GM23338 (cell line): ENCODE measurements at regions not wholly inside any gene's neighbourhood (a gene's known extent, or its start where the extent isn't known, plus 50 kb on each side); places are given as distances from the start of the nearest gene placed in this dataset.

ENCODE experiments used
- ATAC-seq: fragments of 200-7000 bp; cut with Tn5 transposase; 3 replicates; pipeline ENCODE4 v1.9.1; 2020
- DNase-seq: peaks from one replicate; pipeline ENCODE4 v3.0.0-alpha.2; 2015; ENCODE audit warnings: low spot score
- H2AFZ ChIP-seq: fragments of 200-600 bp; sonication (generic); 2 replicates; pipeline ENCODE4 v1.8.0; 2016; ENCODE audit warnings: antibody characterized with exemption, mild to moderate bottlenecking, moderate library complexity
- H3F3A ChIP-seq: fragments of 200-600 bp; sonication (generic); replicated peaks from 2 replicates; pipeline ENCODE4 v1.8.0; 2017; ENCODE audit warnings: antibody characterized with exemption, mixed run types, low read depth
- H3K27ac ChIP-seq: fragments of 200-600 bp; sonication (generic); 2 replicates; pipeline ENCODE4 v1.6.1; 2016; ENCODE audit warnings: low read depth
- H3K27me3 ChIP-seq: fragments of 200-600 bp; sonication (generic); 2 replicates; pipeline ENCODE4 v1.8.0; 2016; ENCODE audit warnings: mild to moderate bottlenecking, mixed run types, moderate library complexity; ENCODE audit not compliant: insufficient read depth
- H3K36me3 ChIP-seq: fragments of 200-600 bp; sonication (generic); 2 replicates; pipeline ENCODE4 v1.8.0; 2016; ENCODE audit warnings: mild to moderate bottlenecking; ENCODE audit not compliant: insufficient read depth
- H3K4me1 ChIP-seq: fragments of 200-600 bp; sonication (generic); 2 replicates; pipeline ENCODE4 v1.8.0; 2016; ENCODE audit warnings: mild to moderate bottlenecking, moderate library complexity; ENCODE audit not compliant: insufficient read depth
- H3K4me2 ChIP-seq: fragments of 200-600 bp; sonication (generic); 2 replicates; pipeline ENCODE4 v1.7.1; 2017; ENCODE audit warnings: mixed run types
- H3K4me3 ChIP-seq: fragments of 200-600 bp; sonication (generic); 2 replicates; pipeline ENCODE4 v1.6.1; 2016; ENCODE audit warnings: mixed run types
- H3K79me2 ChIP-seq: fragments of 200-600 bp; sonication (generic); replicated peaks from 2 replicates; pipeline ENCODE4 v1.8.0; 2017; ENCODE audit warnings: mild to moderate bottlenecking; ENCODE audit not compliant: insufficient read depth
- H3K9me2 ChIP-seq: fragments of 200-600 bp; sonication (generic); 2 replicates; pipeline ENCODE4 v1.8.0; 2017; ENCODE audit not compliant: insufficient read depth
- H4K20me1 ChIP-seq: fragments of 200-600 bp; sonication (generic); replicated peaks from 2 replicates; pipeline ENCODE4 v1.8.0; 2017; ENCODE audit warnings: mild to moderate bottlenecking; ENCODE audit not compliant: insufficient read depth
- H3K27ac Mint-ChIP-seq: 2 replicates; pipeline ENCODE4 v1.8.0; 2020; ENCODE audit warnings: inconsistent platforms, mild to moderate bottlenecking, moderate library complexity, mixed read lengths
- H3K27me3 Mint-ChIP-seq: 3 replicates; pipeline ENCODE4 v1.8.0; 2022; ENCODE audit warnings: low read depth, mild to moderate bottlenecking, moderate library complexity, mixed read lengths, inconsistent platforms; ENCODE audit not compliant: insufficient read depth, poor library complexity
- H3K36me3 Mint-ChIP-seq: 3 replicates; pipeline ENCODE4 v1.8.0; 2021; ENCODE audit warnings: low read depth, mild to moderate bottlenecking, inconsistent platforms, moderate library complexity, mixed read lengths
- H3K4me1 Mint-ChIP-seq: 3 replicates; pipeline ENCODE4 v1.8.0; 2020; ENCODE audit warnings: mild to moderate bottlenecking, inconsistent platforms, mixed read lengths
- H3K4me3 Mint-ChIP-seq: 3 replicates; pipeline ENCODE4 v1.8.0; 2021; ENCODE audit warnings: moderate library complexity, mild to moderate bottlenecking, inconsistent platforms, mixed read lengths
- H3K9me3 Mint-ChIP-seq: 3 replicates; pipeline ENCODE4 v1.8.0; 2020; ENCODE audit warnings: moderate library complexity, mild to moderate bottlenecking, inconsistent platforms, mixed read lengths
- CREB1 ChIP-seq: fragments of 250-450 bp; sonication (Bioruptor Pico); IDR thresholded peaks from 2 replicates; pipeline ENCODE4 v1.5.0; 2020; ENCODE audit warnings: low read depth, mild to moderate bottlenecking, moderate library complexity
- CTCF ChIP-seq, 2 experiments: fragments of 200-600 bp in 1 of 2; sonication (generic) in 1 of 2; conservative IDR thresholded peaks; 2 replicates each; pipeline versions ENCODE4 v1.5.1 to v1.6.1; 2016 to 2017; ENCODE audit warnings: antibody characterized with exemption in 2 of 2, low read depth in 2 of 2, mild to moderate bottlenecking in 2 of 2, moderate library complexity in 1 of 2
- EZH2 ChIP-seq: fragments of 200-600 bp; sonication (generic); IDR thresholded peaks from one replicate; pipeline ENCODE4 v1.8.0; 2017; ENCODE audit warnings: antibody characterized with exemption, mild to moderate bottlenecking, low read depth; ENCODE audit not compliant: unreplicated experiment
- EZH2phosphoT487 ChIP-seq: fragments of 200-600 bp; sonication (generic); IDR thresholded peaks from one replicate; pipeline ENCODE4 v1.8.1; 2018; ENCODE audit warnings: antibody characterized with exemption; ENCODE audit not compliant: unreplicated experiment
- POLR2AphosphoS5 ChIP-seq: IDR thresholded peaks from 2 replicates; pipeline ENCODE4 v1.6.1; 2016; ENCODE audit warnings: antibody characterized with exemption, low read depth
- ZNF114 ChIP-seq: fragments of 250-450 bp; sonication (Bioruptor Pico); IDR thresholded peaks from 2 replicates; pipeline ENCODE4 v1.5.0; 2020; ENCODE audit warnings: mild to moderate bottlenecking, moderate library complexity
- ZNF462 ChIP-seq: fragments of 250-450 bp; sonication (Bioruptor Pico); IDR thresholded peaks from 2 replicates; pipeline ENCODE4 v1.5.0; 2020; ENCODE audit warnings: mild to moderate bottlenecking, moderate library complexity

- no peak for TF ChIP-seq POLR2AphosphoS5
- TF ChIP-seq CREB1 (CRISPR knock-in tag), result no peak
- no peak for TF ChIP-seq EZH2phosphoT487
- no peak for TF ChIP-seq ZNF114 (CRISPR knock-in tag)
- no peak for TF ChIP-seq EZH2
- TF ChIP-seq ZNF462 (CRISPR knock-in tag), result no peak
Measured at GRCh38 chr12:131449027-131449426, 261.9 kb upstream of the SFSWAP start (continued).

- peaks cover 3% of the 10 kb centered on the region; the same call in 1 of the 3 replicates for H3K9me3 Mint-ChIP-seq
- DNase-seq (peak; percentile 77), ATAC-seq (peak; percentile 80)
- H3K79me2 ChIP-seq, result no peaks in the 10 kb centered on the region
- no peaks in the 10 kb centered on the region for H3K36me3 Mint-ChIP-seq
- H2AFZ ChIP-seq, result peak overlapping the region; percentile 83; the same call in 1 of the 2 replicates
- H3K36me3 ChIP-seq, result no peaks in the 10 kb centered on the region
- H3K27me3 Mint-ChIP-seq, result peaks cover 14% of the 10 kb centered on the region
- H3F3A ChIP-seq, result no peaks in the 10 kb centered on the region
- H3K4me3 Mint-ChIP-seq, result peak overlapping the region; percentile 36; the same call in 2 of the 3 replicates
- no peaks in the 10 kb centered on the region for H3K4me1 ChIP-seq
- no peaks in the 10 kb centered on the region for H4K20me1 ChIP-seq
- H3K9me2 ChIP-seq, result no peaks in the 10 kb centered on the region
- TF ChIP-seq CTCF (conservative IDR thresholded peaks at IDR 0.05; ENCODE audit: low read depth in 2 of 2) (peak; percentile 74 to 77), EZH2 (no peak)
- no peak overlapping the region for H3K4me2 ChIP-seq
- peaks cover 9% of the 10 kb centered on the region; the same call in 2 of the 3 replicates for H3K4me1 Mint-ChIP-seq
- H3K27ac Mint-ChIP-seq, result no peak overlapping the region
- H3K27me3 ChIP-seq, result no peaks in the 10 kb centered on the region
- no peak overlapping the region for H3K4me3 ChIP-seq
- no peak overlapping the region for H3K27ac ChIP-seq
Measured at GRCh38 chr12:131452444-131452860, 258.4 kb upstream of the SFSWAP start.
